ENCODE measurements at regions not wholly inside any gene's neighbourhood (a gene's known extent, or its start where the extent isn't known, plus 50 kb on each side); places are given as distances from the start of the nearest gene placed in this dataset.
A peak's percentile ranks its signal among the peaks of the same experiment; 100 is the strongest.

DNA sequence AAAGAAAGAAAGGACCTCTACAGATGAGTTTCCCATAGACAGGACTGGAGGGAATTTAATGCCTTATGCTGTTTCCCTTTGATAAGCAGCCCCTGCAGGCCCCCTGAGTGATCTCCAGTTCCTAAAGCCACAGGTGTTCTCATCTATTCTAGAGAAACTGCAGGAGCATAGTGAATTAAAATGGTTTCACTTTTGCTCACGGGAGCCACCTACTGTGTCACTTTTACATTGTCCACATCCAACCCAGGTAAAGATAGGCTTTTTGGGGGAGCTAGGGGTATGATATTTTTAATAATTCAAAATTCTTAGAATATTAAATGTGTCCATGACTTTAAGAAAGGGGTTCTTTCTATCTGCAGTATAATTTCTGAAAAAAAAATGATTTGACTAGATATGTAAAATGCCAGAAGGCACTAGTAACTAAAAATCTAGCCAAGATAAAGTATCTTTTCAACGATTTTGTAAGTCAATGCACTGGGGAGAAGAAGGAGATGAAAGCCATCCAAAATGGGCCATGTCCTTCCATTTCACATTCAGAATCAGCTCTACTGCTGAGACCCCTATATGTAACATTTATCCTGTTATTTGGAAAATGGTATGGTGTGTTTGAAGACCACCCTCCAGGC lies 267.3 kb upstream of the DUSP10 start:
- no peak overlapping the region for H3K9ac ChIP-seq (ENCODE audit: low read length)
- no peaks in the 10 kb centered on the region for H3K79me2 ChIP-seq (ENCODE audit: low read length)
- H3K27me3 ChIP-seq (replicated peaks; ENCODE audit: insufficient read depth, low read length): no peaks in the 10 kb centered on the region
- no peak overlapping the region for H3K27ac ChIP-seq (ENCODE audit: low read length)
- H3K36me3 ChIP-seq (replicated peaks; ENCODE audit: insufficient read depth, low read length): no peaks in the 10 kb centered on the region
- no peak overlapping the region for H3K4me2 ChIP-seq (ENCODE audit: low read depth, low read length)
- H3K9me2 ChIP-seq (replicated peaks; ENCODE audit: insufficient read depth, low read length): no peaks in the 10 kb centered on the region
- H3K4me3 ChIP-seq (ENCODE audit: low read length): no peak overlapping the region
- no peaks in the 10 kb centered on the region for H3K9me3 ChIP-seq (replicated peaks; ENCODE audit: insufficient read depth, low read length)
- TF ChIP-seq, protein P1, sequence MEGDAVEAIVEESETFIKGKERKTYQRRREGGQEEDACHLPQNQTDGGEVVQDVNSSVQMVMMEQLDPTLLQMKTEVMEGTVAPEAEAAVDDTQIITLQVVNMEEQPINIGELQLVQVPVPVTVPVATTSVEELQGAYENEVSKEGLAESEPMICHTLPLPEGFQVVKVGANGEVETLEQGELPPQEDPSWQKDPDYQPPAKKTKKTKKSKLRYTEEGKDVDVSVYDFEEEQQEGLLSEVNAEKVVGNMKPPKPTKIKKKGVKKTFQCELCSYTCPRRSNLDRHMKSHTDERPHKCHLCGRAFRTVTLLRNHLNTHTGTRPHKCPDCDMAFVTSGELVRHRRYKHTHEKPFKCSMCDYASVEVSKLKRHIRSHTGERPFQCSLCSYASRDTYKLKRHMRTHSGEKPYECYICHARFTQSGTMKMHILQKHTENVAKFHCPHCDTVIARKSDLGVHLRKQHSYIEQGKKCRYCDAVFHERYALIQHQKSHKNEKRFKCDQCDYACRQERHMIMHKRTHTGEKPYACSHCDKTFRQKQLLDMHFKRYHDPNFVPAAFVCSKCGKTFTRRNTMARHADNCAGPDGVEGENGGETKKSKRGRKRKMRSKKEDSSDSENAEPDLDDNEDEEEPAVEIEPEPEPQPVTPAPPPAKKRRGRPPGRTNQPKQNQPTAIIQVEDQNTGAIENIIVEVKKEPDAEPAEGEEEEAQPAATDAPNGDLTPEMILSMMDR (IDR thresholded peaks at IDR 0.05; ENCODE audit: low read length): peak; percentile 66
- no peak for TF ChIP-seq EZH2phosphoT487 (IDR thresholded peaks at IDR 0.05; ENCODE audit: low read length)
- no peak overlapping the region for H2AFZ ChIP-seq (ENCODE audit: low read length)
- no peaks in the 10 kb centered on the region for H3F3A ChIP-seq (ENCODE audit: insufficient read depth, low read length)
- no peaks in the 10 kb centered on the region for H4K20me1 ChIP-seq (ENCODE audit: insufficient read depth, low read length)
- H3K4me1 ChIP-seq (ENCODE audit: low read length): no peaks in the 10 kb centered on the region
- peak; percentile 76 for DNase-seq

DNA sequence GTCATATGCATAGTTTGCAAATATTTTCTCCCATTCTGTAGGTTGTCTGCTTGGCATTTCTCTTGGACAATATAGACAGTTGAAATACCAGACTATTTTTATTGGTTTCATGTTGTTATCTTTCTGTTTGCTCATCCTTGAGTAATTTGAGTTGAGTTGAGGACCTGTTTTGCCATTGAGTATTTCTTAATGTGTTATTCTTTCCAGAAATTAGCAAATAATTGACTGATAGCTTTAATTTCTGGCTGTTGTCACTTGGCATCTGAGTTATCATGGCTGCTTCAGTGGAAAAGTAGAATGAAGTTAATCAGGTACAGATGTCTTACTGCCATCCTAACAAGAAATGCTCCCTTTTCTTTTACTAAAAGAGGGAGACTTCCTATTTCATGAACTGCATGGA lies 264.8 kb upstream of the DUSP10 start:
- Histone ChIP-seq H4K20me1 (ENCODE audit: insufficient read depth, low read length) (no peaks in the 10 kb centered on the region), H3K27ac (ENCODE audit: low read length) (no peak overlapping the region), H3K9me3 (replicated peaks; ENCODE audit: insufficient read depth, low read length) (no peaks in the 10 kb centered on the region), H3K27me3 (replicated peaks; ENCODE audit: insufficient read depth, low read length) (no peaks in the 10 kb centered on the region), H3F3A (ENCODE audit: insufficient read depth, low read length) (no peaks in the 10 kb centered on the region), H3K79me2 (ENCODE audit: low read length) (no peaks in the 10 kb centered on the region), H3K4me1 (ENCODE audit: low read length) (no peaks in the 10 kb centered on the region), H2AFZ (ENCODE audit: low read length) (no peak overlapping the region), H3K36me3 (replicated peaks; ENCODE audit: insufficient read depth, low read length) (no peaks in the 10 kb centered on the region), H3K9ac (ENCODE audit: low read length) (no peak overlapping the region), H3K4me2 (ENCODE audit: low read depth, low read length) (no peak overlapping the region), H3K4me3 (ENCODE audit: low read length) (no peak overlapping the region), H3K9me2 (replicated peaks; ENCODE audit: insufficient read depth, low read length) (no peaks in the 10 kb centered on the region)
- DNase-seq: no peak
- TF ChIP-seq, protein P1 (IDR thresholded peaks at IDR 0.05; ENCODE audit: low read length): no peak
- TF ChIP-seq EZH2 (optimal IDR thresholded peaks at IDR 0.05; ENCODE audit: low read depth, low read length): no peak
- no peak for TF ChIP-seq EZH2phosphoT487 (IDR thresholded peaks at IDR 0.05; ENCODE audit: low read length)

DNA sequence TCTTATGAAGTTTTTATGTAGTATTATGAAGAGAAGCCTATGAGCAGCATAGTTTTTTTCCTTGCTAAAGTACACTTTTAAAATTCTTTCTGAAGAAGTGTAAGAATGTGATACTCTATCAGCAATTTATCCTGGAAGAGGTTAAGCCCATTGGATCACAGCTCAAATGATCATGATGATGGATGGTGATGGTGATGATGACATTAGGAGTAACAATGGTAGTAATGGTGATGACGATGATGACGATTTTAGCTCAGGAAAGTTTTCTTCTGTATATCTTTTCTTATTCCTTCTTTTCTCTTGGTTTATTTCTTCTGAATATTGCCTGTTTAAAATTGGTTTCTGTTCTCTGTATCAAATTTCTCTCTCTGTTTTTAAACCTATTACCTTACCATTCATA lies 262.9 kb upstream of the DUSP10 start:
- H3K4me1 ChIP-seq (ENCODE audit: low read length): no peaks in the 10 kb centered on the region
- no peak overlapping the region for H2AFZ ChIP-seq (ENCODE audit: low read length)
- H3K79me2 ChIP-seq (ENCODE audit: low read length): no peaks in the 10 kb centered on the region
- H3K27me3 ChIP-seq (replicated peaks; ENCODE audit: insufficient read depth, low read length): no peaks in the 10 kb centered on the region
- no peaks in the 10 kb centered on the region for H3K9me2 ChIP-seq (replicated peaks; ENCODE audit: insufficient read depth, low read length)
- H3K9ac ChIP-seq (ENCODE audit: low read length): no peak overlapping the region
- H4K20me1 ChIP-seq (ENCODE audit: insufficient read depth, low read length): no peaks in the 10 kb centered on the region
- no peak for DNase-seq
- no peaks in the 10 kb centered on the region for H3F3A ChIP-seq (ENCODE audit: insufficient read depth, low read length)
- H3K27ac ChIP-seq (ENCODE audit: low read length): no peak overlapping the region
- no peaks in the 10 kb centered on the region for H3K36me3 ChIP-seq (replicated peaks; ENCODE audit: insufficient read depth, low read length)
- no peaks in the 10 kb centered on the region for H3K9me3 ChIP-seq (replicated peaks; ENCODE audit: insufficient read depth, low read length)
- H3K4me3 ChIP-seq (ENCODE audit: low read length): no peak overlapping the region
- TF ChIP-seq, protein P1 (IDR thresholded peaks at IDR 0.05; ENCODE audit: low read length): no peak
- TF ChIP-seq EZH2 (optimal IDR thresholded peaks at IDR 0.05; ENCODE audit: low read depth, low read length): no peak
- TF ChIP-seq EZH2phosphoT487 (IDR thresholded peaks at IDR 0.05; ENCODE audit: low read length): no peak
- H3K4me2 ChIP-seq (ENCODE audit: low read depth, low read length): no peak overlapping the region
